Mammary epithelial cell (primary cell): ENCODE measurements at regions not wholly inside any gene's neighbourhood (a gene's known extent, or its start where the extent isn't known, plus 50 kb on each side); places are given as distances from the start of the nearest gene placed in this dataset.

Experiments
- CTCF ChIP-seq, 2 donors: IDR thresholded peaks in 1 of 2; conservative IDR thresholded peaks in 1 of 2; 2 replicates each; pipeline ENCODE4 v1.5.1; 2011 to 2012; ENCODE audit warnings: inconsistent platforms in 2 of 2, low read length in 2 of 2, mild to moderate bottlenecking in 2 of 2, control low read depth in 1 of 2, low read depth in 1 of 2; ENCODE audit not compliant: insufficient read depth in 1 of 2; ENCODE audit errors: extremely low read depth in 1 of 2
- EZH2 ChIP-seq: IDR thresholded peaks from 2 replicates; pipeline ENCODE4 v1.6.1; 2012; ENCODE audit warnings: low read length, inconsistent platforms, borderline replicate concordance

- no peak for TF ChIP-seq CTCF (conservative IDR thresholded peaks at IDR 0.05 in 1 of 2, IDR thresholded peaks at IDR 0.05 in 1 of 2; ENCODE audit: extremely low read depth in 1 of 2, insufficient read depth in 1 of 2, low read depth in 1 of 2, low read length in 2 of 2)
- TF ChIP-seq EZH2, result no peak
Measured at GRCh38 chr5:44951371-44951770, 142.6 kb downstream of the MRPS30 start.
